Liver (tissue), 3 donors: ENCODE measurements at regions not wholly inside any gene's neighbourhood (a gene's known extent, or its start where the extent isn't known, plus 50 kb on each side); places are given as distances from the start of the nearest gene placed in this dataset.

Experiments
- ATF3 ChIP-seq: IDR thresholded peaks from 2 replicates; pipeline ENCODE4 v1.6.1; 2016; ENCODE audit warnings: antibody characterized with exemption
- CTCF ChIP-seq: fragments of 150-350 bp; IDR thresholded peaks from 2 replicates; pipeline ENCODE4 v1.5.1; 2017; ENCODE audit warnings: improper control_type of control experiment, low read depth, low read length; ENCODE audit not compliant: missing input control
- EGR1 ChIP-seq, 2 donors: IDR thresholded peaks; 2 replicates each; pipeline ENCODE4 v1.6.1; 2016 to 2018; ENCODE audit warnings: antibody characterized with exemption in 2 of 2, low read depth in 2 of 2
- HNF4A ChIP-seq, 2 donors: conservative IDR thresholded peaks; 2 replicates each; pipeline ENCODE4 v1.6.1; 2016; ENCODE audit warnings: antibody characterized with exemption in 2 of 2, mild to moderate bottlenecking in 2 of 2
- MAX ChIP-seq: IDR thresholded peaks from 2 replicates; pipeline ENCODE4 v1.6.1; 2016; ENCODE audit warnings: antibody characterized with exemption
- RAD21 ChIP-seq, 2 donors: IDR thresholded peaks; 2 replicates each; pipeline ENCODE4 v1.6.1; 2016; ENCODE audit warnings: antibody characterized with exemption in 2 of 2, mild to moderate bottlenecking in 2 of 2
- SP1 ChIP-seq: IDR thresholded peaks from 2 replicates; pipeline ENCODE4 v1.6.1; 2018; ENCODE audit warnings: antibody characterized with exemption, mild to moderate bottlenecking
- TAF1 ChIP-seq: conservative IDR thresholded peaks from 2 replicates; pipeline ENCODE4 v1.6.1; 2016; ENCODE audit warnings: antibody characterized with exemption, mild to moderate bottlenecking
- donor health status: healthy.
- donor health status: healthy.

GRCh38 chr2:136441979-136442714 is 323.2 kb upstream of the THSD7B start:
- TF ChIP-seq SP1, result no peak
- TF ChIP-seq CTCF, result no peak
- TF ChIP-seq EGR1 (IDR thresholded peaks at IDR 0.05; ENCODE audit: low read depth in 2 of 2), result no peak
- no peak for TF ChIP-seq TAF1
- TF ChIP-seq HNF4A (conservative IDR thresholded peaks at IDR 0.05), result no peak
- no peak for TF ChIP-seq MAX
- TF ChIP-seq ATF3, result no peak
- no peak for TF ChIP-seq RAD21 (IDR thresholded peaks at IDR 0.05)
